ENCODE measurements at regions not wholly inside any gene's neighbourhood (a gene's known extent, or its start where the extent isn't known, plus 50 kb on each side); places are given as distances from the start of the nearest gene placed in this dataset.

DNA sequence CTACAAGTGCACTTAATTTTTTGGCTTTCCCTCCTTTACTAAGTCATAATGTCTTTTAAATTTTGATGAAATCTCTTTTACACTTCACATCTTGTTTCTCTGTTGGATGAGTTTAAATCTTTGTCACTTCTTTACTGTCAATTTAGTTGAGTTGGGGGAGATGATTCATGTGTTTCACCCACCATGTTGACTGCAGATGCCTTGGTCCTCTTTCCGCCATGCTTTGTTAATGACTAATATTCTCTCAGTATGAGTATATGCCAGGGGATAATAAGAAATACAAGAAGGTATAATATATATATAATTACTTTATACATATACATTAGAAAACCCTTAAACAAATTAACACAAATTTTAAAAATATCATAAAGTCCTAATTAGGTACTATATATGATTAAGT is 149.7 kb upstream of the SPRED1 start:
- ATAC-seq (ENCODE audit: low read depth) (no peak), DNase-seq (no peak)
- CTCF ChIA-PET: no interaction called here
- POLR2A ChIA-PET: no interaction called here
- Mint-ChIP-seq H3K27ac (no peak overlapping the region), H3K9me3 (peaks cover under 1% of the 10 kb centered on the region), H3K27me3 (peaks cover 14% of the 10 kb centered on the region), H3K4me3 (no peak overlapping the region), H3K4me1 (no peaks in the 10 kb centered on the region), H3K36me3 (ENCODE audit: low read depth) (no peaks in the 10 kb centered on the region)
- intact Hi-C loops (cut with micrococcal nuclease): no loop called here
- TF ChIP-seq, protein P1, sequence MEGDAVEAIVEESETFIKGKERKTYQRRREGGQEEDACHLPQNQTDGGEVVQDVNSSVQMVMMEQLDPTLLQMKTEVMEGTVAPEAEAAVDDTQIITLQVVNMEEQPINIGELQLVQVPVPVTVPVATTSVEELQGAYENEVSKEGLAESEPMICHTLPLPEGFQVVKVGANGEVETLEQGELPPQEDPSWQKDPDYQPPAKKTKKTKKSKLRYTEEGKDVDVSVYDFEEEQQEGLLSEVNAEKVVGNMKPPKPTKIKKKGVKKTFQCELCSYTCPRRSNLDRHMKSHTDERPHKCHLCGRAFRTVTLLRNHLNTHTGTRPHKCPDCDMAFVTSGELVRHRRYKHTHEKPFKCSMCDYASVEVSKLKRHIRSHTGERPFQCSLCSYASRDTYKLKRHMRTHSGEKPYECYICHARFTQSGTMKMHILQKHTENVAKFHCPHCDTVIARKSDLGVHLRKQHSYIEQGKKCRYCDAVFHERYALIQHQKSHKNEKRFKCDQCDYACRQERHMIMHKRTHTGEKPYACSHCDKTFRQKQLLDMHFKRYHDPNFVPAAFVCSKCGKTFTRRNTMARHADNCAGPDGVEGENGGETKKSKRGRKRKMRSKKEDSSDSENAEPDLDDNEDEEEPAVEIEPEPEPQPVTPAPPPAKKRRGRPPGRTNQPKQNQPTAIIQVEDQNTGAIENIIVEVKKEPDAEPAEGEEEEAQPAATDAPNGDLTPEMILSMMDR (IDR thresholded peaks at IDR 0.05): no peak

DNA sequence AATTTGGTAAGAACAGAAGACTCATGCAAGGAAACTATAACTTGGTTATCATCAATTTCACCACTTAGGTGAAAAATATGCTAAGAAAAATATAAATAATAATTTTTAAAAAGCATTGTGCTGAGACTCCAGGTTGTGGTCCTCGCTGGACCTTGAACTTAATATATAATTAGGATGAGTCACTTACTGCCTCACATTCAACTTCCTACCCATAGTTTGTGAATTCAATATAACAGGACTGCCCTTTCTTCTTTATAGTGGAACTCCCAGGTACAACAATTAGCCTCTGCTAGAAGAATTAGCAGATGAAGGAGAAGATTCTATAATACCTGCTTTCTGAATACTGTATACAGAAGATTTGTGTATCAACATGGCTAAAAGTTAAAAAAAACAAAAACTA is 149.1 kb upstream of the SPRED1 start:
- DNase-seq: no peak
- POLR2A ChIA-PET: no interaction called here
- Mint-ChIP-seq H3K36me3 (ENCODE audit: low read depth) (no peaks in the 10 kb centered on the region), H3K9me3 (no peaks in the 10 kb centered on the region), H3K27ac (no peak overlapping the region), H3K4me3 (no peak overlapping the region), H3K4me1 (no peaks in the 10 kb centered on the region), H3K27me3 (peaks cover 14% of the 10 kb centered on the region)
- CTCF ChIA-PET: no interaction called here
- TF ChIP-seq, protein P1 (IDR thresholded peaks at IDR 0.05): no peak
- no peak for ATAC-seq (ENCODE audit: low read depth)
- intact Hi-C loops (cut with micrococcal nuclease): no loop called here

- ChIA-PET CTCF (interaction anchor here (1.0 kb wide), 1 partner anchor 1318 kb away, joined by 3 read pairs; no protein-coding TSS in a partner anchor), POLR2A (no interaction called here)
- DNase-seq (no peak), ATAC-seq (ENCODE audit: low read depth) (no peak)
- Mint-ChIP-seq H3K27ac (no peak overlapping the region), H3K9me3 (no peaks in the 10 kb centered on the region), H3K4me1 (no peaks in the 10 kb centered on the region), H3K27me3 (no peaks in the 10 kb centered on the region), H3K4me3 (no peak overlapping the region), H3K36me3 (ENCODE audit: low read depth) (no peaks in the 10 kb centered on the region)
- intact Hi-C loops (cut with micrococcal nuclease): no loop called here
- TF ChIP-seq, protein P1 (IDR thresholded peaks at IDR 0.05): no peak
Observed at GRCh38 chr15:38111070-38111469, 141.6 kb upstream of the SPRED1 start.

DNA sequence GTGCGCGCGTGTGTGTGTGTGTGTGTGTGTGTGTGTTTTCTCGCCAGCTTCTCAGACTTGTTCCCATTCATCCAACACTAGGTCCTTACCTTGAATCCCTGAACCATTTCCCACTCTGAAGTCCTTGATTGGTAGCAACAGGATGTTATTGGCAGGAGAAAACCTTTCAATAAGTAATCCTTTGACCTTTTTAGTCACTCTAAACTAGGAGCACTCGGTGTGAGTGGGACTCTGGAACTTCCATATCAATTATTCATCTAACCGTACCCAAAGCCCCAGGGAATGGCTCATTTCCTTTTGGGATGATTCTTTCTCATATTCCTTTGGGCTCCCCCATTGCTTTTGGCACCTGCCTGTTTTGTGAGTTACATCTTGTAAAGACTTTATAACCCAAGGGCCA is 140.2 kb upstream of the SPRED1 start:
- POLR2A ChIA-PET: no interaction called here
- Mint-ChIP-seq H3K27ac (no peak overlapping the region), H3K9me3 (no peaks in the 10 kb centered on the region), H3K27me3 (no peaks in the 10 kb centered on the region), H3K4me3 (no peak overlapping the region), H3K36me3 (ENCODE audit: low read depth) (no peaks in the 10 kb centered on the region), H3K4me1 (no peaks in the 10 kb centered on the region)
- DNase-seq (no peak), ATAC-seq (ENCODE audit: low read depth) (no peak)
- TF ChIP-seq, protein P1 (IDR thresholded peaks at IDR 0.05): no peak
- CTCF ChIA-PET: no interaction called here
- intact Hi-C loops (cut with micrococcal nuclease): no loop called here

DNA sequence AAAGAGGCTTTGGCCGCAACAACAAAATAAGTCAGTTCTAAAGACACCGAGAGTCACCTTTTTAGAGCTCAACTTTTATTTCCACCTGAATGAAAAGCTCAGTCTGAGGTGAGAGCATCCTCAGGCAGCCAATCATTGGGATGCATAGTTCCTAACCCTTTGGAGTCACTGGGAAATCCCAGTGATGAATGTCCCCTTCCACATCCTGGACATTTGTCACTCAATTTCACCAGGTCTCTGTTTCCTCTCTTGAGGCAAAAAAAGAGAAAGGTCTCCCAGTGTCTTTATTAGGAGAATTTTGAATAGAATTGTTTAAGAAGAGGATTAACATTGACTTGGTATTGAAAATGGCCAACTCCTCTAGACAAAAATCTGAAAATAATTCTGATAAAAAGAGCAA is 137.5 kb upstream of the SPRED1 start:
- no peaks in the 10 kb centered on the region for H3K36me3 Mint-ChIP-seq (ENCODE audit: low read depth)
- POLR2A ChIA-PET: no interaction called here
- H3K4me3 Mint-ChIP-seq: no peak overlapping the region
- peaks cover 7% of the 10 kb centered on the region for H3K4me1 Mint-ChIP-seq
- no peak for ATAC-seq (ENCODE audit: low read depth)
- no peaks in the 10 kb centered on the region for H3K9me3 Mint-ChIP-seq
- CTCF ChIA-PET: no interaction called here
- DNase-seq: no peak
- no peaks in the 10 kb centered on the region for H3K27me3 Mint-ChIP-seq
- intact Hi-C loops (cut with micrococcal nuclease): no loop called here
- no peak overlapping the region for H3K27ac Mint-ChIP-seq
- TF ChIP-seq, protein P1 (IDR thresholded peaks at IDR 0.05): no peak

Measured in activated B cell treated with CpG ODN at 0.5 μM for 24 hours (primary cell).